HEK293 (cell line): ENCODE measurements at regions not wholly inside any gene's neighbourhood (a gene's known extent, or its start where the extent isn't known, plus 50 kb on each side); places are given as distances from the start of the nearest gene placed in this dataset.

Source experiments
- CTCF ChIA-PET: fragments of 350-600 bp; formaldehyde crosslinking; extraction: SDS; loops from one replicate; lab custom pipeline; 2021; ENCODE audit warnings: antibody characterized with exemption; lab: Yijun Ruan, JAX
- POLR2A ChIA-PET: fragments of 300-600 bp; formaldehyde crosslinking; extraction: SDS; loops from one replicate; lab custom pipeline; 2020; ENCODE audit warnings: antibody characterized with exemption, inconsistent platforms; lab: Yijun Ruan, JAX
- H3K27ac ChIP-seq: fragments of 200-500 bp; sonication (Bioruptor generic); 2 replicates; pipeline ENCODE4 v1.5.1; 2014; ENCODE audit warnings: low read depth, low read length, control low read depth, inconsistent platforms; ENCODE audit errors: extremely low read depth
- H3K36me3 ChIP-seq, 2 experiments: fragments of 200-500 bp in 1 of 2; sonication (Bioruptor generic) in 1 of 2; 1 replicate in 1 of 2; 2 replicates in 1 of 2; pipeline ENCODE4 v1.5.1; 2014 to 2017; ENCODE audit warnings: inconsistent platforms in 2 of 2, low read length in 2 of 2; ENCODE audit not compliant: control insufficient read depth in 2 of 2, insufficient read depth in 1 of 2
- H3K4me1 ChIP-seq: fragments of 200-500 bp; sonication (Bioruptor generic); 2 replicates; pipeline ENCODE4 v1.5.1; 2014; ENCODE audit warnings: mild to moderate bottlenecking, low read length, inconsistent platforms; ENCODE audit not compliant: control insufficient read depth, insufficient read depth
- H3K4me3 ChIP-seq: 2 replicates; pipeline ENCODE4 v1.5.1; 2011; ENCODE audit warnings: low read depth, mild to moderate bottlenecking, control low read depth, low read length, moderate library complexity
- H3K9me3 ChIP-seq: fragments of 200-500 bp; sonication (Bioruptor generic); 2 replicates; pipeline ENCODE4 v1.5.1; 2014; ENCODE audit warnings: low read depth, low read length, inconsistent platforms; ENCODE audit not compliant: control insufficient read depth, insufficient read depth
- KLF10 ChIP-seq: fragments of 450-650 bp; IDR thresholded peaks from 2 replicates; pipeline ENCODE4 v1.5.1; 2018; ENCODE audit warnings: missing biosample characterization, mild to moderate bottlenecking, missing genetic modification characterization
- SCRT1 ChIP-seq: fragments of 450-650 bp; formaldehyde crosslinking; IDR thresholded peaks from 2 replicates; pipeline ENCODE4 v1.5.1; 2016; ENCODE audit warnings: missing biosample characterization, missing genetic modification characterization, borderline replicate concordance
- ZNF121 ChIP-seq: fragments of 450-650 bp; formaldehyde crosslinking; IDR thresholded peaks from 2 replicates; pipeline ENCODE4 v1.5.1; 2016; ENCODE audit warnings: missing biosample characterization, missing genetic modification characterization
- ZNF16 ChIP-seq: fragments of 450-650 bp; formaldehyde crosslinking; IDR thresholded peaks from 2 replicates; pipeline ENCODE4 v1.5.1; 2016; ENCODE audit warnings: low read depth, missing biosample characterization, missing genetic modification characterization
- ZNF324 ChIP-seq: fragments of 450-650 bp; formaldehyde crosslinking; IDR thresholded peaks from 2 replicates; pipeline ENCODE4 v1.5.1; 2016; ENCODE audit warnings: missing biosample characterization, missing genetic modification characterization
- ZNF501 ChIP-seq: fragments of 450-650 bp; formaldehyde crosslinking; IDR thresholded peaks from 2 replicates; pipeline ENCODE4 v1.5.1; 2016; ENCODE audit warnings: missing biosample characterization, missing genetic modification characterization
- ZNF510 ChIP-seq: fragments of 450-650 bp; formaldehyde crosslinking; IDR thresholded peaks from 2 replicates; pipeline ENCODE4 v1.5.1; 2018; ENCODE audit warnings: mild to moderate bottlenecking, missing genetic modification characterization, missing biosample characterization; ENCODE audit not compliant: insufficient replicate concordance
- ZNF514 ChIP-seq: fragments of 450-650 bp; formaldehyde crosslinking; IDR thresholded peaks from 2 replicates; pipeline ENCODE4 v1.5.1; 2016; ENCODE audit warnings: missing biosample characterization, missing genetic modification characterization
- ZNF544 ChIP-seq: fragments of 450-650 bp; formaldehyde crosslinking; IDR thresholded peaks from 2 replicates; pipeline ENCODE4 v1.5.0; 2017; ENCODE audit warnings: missing biosample characterization, missing genetic modification characterization
- ZNF561 ChIP-seq: fragments of 450-650 bp; IDR thresholded peaks from 2 replicates; pipeline ENCODE4 v1.5.1; 2018; ENCODE audit warnings: missing biosample characterization, missing genetic modification characterization, borderline replicate concordance
- ZNF777 ChIP-seq: fragments of 450-650 bp; formaldehyde crosslinking; IDR thresholded peaks from 2 replicates; pipeline ENCODE4 v1.5.1; 2017; ENCODE audit warnings: missing biosample characterization, missing genetic modification characterization, borderline replicate concordance
- TF ChIP-seq, protein P1 (sequence below): fragments of 450-650 bp; formaldehyde crosslinking; IDR thresholded peaks from 2 replicates; pipeline ENCODE4 v1.5.1; 2017; ENCODE audit warnings: missing biosample characterization, missing genetic modification characterization
- TF ChIP-seq, protein P2 (sequence below): fragments of 450-650 bp; formaldehyde crosslinking; IDR thresholded peaks from 2 replicates; pipeline ENCODE4 v1.5.1; 2016; ENCODE audit warnings: missing biosample characterization, missing genetic modification characterization
- TF ChIP-seq, protein P3 (sequence below): fragments of 450-650 bp; formaldehyde crosslinking; IDR thresholded peaks from 2 replicates; pipeline ENCODE4 v1.5.1; 2016; ENCODE audit warnings: missing biosample characterization, missing genetic modification characterization
- TF ChIP-seq, protein P4 (sequence below): fragments of 450-650 bp; formaldehyde crosslinking; IDR thresholded peaks from 2 replicates; pipeline ENCODE4 v1.5.1; 2017; ENCODE audit warnings: missing biosample characterization, missing genetic modification characterization
- TF ChIP-seq, protein P5 (sequence below): fragments of 450-650 bp; formaldehyde crosslinking; IDR thresholded peaks from 2 replicates; pipeline ENCODE4 v1.5.1; 2016; ENCODE audit warnings: missing biosample characterization, missing genetic modification characterization
- TF ChIP-seq, protein P6 (sequence below): fragments of 450-650 bp; formaldehyde crosslinking; IDR thresholded peaks from 2 replicates; pipeline ENCODE4 v1.5.1; 2016; ENCODE audit warnings: missing biosample characterization, missing genetic modification characterization

DNA sequence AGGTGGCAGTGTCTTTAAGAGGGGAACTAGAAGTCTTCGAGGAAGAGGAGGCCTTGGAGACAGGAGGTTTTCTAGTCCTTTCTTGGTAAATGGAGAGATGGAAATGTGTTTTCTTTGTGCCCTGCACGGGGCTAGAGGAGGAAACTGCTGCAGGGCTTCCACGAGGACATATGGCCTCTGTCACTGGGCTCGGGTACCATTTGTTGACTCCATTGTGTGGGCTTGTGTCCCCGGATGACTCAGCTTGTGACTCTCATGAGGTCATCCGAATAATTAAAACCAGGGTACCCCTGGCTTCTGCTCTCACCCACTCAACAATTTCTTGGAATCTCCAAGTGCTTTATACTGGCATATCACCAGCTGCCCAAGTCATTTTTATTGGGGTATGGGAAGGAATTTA is 261.7 kb downstream of the KIF4B start:
- CTCF ChIA-PET, result no interaction called here
- Histone ChIP-seq H3K9me3 (no peaks in the 10 kb centered on the region), H3K4me3 (no peak overlapping the region), H3K36me3 (no peaks in the 10 kb centered on the region), H3K4me1 (no peaks in the 10 kb centered on the region)
- no peak for TF ChIP-seq ZNF544 (tag by site-specific recombination)
- no peak for TF ChIP-seq ZNF514 (tag by site-specific recombination)
- no peak for TF ChIP-seq ZNF510 (tag by site-specific recombination)
- no peak for TF ChIP-seq ZNF324 (tag by site-specific recombination)
- no peak for TF ChIP-seq ZNF501 (tag by site-specific recombination)
- no peak for TF ChIP-seq ZNF16
- TF ChIP-seq ZNF777 (tag by site-specific recombination), result no peak
- TF ChIP-seq, protein P1, sequence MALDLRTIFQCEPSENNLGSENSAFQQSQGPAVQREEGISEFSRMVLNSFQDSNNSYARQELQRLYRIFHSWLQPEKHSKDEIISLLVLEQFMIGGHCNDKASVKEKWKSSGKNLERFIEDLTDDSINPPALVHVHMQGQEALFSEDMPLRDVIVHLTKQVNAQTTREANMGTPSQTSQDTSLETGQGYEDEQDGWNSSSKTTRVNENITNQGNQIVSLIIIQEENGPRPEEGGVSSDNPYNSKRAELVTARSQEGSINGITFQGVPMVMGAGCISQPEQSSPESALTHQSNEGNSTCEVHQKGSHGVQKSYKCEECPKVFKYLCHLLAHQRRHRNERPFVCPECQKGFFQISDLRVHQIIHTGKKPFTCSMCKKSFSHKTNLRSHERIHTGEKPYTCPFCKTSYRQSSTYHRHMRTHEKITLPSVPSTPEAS (tag by site-specific recombination), result no peak
- TF ChIP-seq, protein P2, sequence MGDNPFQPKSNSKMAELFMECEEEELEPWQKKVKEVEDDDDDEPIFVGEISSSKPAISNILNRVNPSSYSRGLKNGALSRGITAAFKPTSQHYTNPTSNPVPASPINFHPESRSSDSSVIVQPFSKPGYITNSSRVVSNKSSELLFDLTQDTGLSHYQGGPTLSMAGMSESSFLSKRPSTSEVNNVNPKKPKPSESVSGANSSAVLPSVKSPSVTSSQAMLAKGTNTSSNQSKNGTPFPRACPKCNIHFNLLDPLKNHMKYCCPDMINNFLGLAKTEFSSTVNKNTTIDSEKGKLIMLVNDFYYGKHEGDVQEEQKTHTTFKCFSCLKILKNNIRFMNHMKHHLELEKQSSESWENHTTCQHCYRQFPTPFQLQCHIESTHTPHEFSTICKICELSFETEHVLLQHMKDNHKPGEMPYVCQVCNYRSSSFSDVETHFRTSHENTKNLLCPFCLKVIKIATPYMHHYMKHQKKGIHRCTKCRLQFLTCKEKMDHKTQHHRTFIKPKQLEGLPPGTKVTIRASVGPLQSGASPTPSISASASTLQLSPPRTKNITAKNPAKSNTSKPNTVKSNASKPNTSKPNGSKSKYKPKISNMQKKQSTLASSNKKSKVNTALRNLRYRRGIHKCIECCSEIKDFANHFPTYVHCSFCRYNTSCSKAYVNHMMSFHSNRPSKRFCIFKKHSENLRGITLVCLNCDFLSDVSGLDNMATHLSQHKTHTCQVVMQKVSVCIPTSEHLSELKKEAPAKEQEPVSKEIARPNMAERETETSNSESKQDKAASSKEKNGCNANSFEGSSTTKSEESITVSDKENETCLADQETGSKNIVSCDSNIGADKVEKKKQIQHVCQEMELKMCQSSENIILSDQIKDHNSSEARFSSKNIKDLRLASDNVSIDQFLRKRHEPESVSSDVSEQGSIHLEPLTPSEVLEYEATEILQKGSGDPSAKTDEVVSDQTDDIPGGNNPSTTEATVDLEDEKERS (tag by site-specific recombination), result no peak
- TF ChIP-seq, protein P3, sequence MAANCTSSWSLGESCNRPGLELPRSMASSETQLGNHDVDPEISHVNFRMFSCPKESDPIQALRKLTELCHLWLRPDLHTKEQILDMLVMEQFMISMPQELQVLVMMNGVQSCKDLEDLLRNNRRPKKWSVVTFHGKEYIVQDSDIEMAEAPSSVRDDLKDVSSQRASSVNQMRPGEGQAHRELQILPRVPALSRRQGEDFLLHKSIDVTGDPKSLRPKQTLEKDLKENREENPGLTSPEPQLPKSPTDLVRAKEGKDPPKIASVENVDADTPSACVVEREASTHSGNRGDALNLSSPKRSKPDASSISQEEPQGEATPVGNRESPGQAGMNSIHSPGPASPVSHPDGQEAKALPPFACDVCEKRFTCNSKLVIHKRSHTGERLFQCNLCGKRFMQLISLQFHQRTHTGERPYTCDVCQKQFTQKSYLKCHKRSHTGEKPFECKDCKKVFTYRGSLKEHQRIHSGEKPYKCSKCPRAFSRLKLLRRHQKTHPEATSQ, result no peak
- no peak for TF ChIP-seq KLF10 (tag by site-specific recombination)
- TF ChIP-seq, protein P4, sequence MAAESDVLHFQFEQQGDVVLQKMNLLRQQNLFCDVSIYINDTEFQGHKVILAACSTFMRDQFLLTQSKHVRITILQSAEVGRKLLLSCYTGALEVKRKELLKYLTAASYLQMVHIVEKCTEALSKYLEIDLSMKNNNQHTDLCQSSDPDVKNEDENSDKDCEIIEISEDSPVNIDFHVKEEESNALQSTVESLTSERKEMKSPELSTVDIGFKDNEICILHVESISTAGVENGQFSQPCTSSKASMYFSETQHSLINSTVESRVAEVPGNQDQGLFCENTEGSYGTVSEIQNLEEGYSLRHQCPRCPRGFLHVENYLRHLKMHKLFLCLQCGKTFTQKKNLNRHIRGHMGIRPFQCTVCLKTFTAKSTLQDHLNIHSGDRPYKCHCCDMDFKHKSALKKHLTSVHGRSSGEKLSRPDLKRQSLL (tag by site-specific recombination), result no peak
- TF ChIP-seq, protein P5, sequence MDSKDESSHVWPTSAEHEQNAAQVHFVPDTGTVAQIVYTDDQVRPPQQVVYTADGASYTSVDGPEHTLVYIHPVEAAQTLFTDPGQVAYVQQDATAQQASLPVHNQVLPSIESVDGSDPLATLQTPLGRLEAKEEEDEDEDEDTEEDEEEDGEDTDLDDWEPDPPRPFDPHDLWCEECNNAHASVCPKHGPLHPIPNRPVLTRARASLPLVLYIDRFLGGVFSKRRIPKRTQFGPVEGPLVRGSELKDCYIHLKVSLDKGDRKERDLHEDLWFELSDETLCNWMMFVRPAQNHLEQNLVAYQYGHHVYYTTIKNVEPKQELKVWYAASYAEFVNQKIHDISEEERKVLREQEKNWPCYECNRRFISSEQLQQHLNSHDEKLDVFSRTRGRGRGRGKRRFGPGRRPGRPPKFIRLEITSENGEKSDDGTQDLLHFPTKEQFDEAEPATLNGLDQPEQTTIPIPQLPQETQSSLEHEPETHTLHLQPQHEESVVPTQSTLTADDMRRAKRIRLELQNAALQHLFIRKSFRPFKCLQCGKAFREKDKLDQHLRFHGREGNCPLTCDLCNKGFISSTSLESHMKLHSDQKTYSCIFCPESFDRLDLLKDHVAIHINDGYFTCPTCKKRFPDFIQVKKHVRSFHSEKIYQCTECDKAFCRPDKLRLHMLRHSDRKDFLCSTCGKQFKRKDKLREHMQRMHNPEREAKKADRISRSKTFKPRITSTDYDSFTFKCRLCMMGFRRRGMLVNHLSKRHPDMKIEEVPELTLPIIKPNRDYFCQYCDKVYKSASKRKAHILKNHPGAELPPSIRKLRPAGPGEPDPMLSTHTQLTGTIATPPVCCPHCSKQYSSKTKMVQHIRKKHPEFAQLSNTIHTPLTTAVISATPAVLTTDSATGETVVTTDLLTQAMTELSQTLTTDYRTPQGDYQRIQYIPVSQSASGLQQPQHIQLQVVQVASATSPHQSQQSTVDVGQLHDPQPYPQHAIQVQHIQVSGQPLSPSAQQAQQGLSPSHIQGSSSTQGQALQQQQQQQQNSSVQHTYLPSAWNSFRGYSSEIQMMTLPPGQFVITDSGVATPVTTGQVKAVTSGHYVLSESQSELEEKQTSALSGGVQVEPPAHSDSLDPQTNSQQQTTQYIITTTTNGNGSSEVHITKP (tag by site-specific recombination), result no peak
- no peak for TF ChIP-seq ZNF121 (tag by site-specific recombination)
- TF ChIP-seq SCRT1 (tag by site-specific recombination), result no peak
- TF ChIP-seq, protein P6, sequence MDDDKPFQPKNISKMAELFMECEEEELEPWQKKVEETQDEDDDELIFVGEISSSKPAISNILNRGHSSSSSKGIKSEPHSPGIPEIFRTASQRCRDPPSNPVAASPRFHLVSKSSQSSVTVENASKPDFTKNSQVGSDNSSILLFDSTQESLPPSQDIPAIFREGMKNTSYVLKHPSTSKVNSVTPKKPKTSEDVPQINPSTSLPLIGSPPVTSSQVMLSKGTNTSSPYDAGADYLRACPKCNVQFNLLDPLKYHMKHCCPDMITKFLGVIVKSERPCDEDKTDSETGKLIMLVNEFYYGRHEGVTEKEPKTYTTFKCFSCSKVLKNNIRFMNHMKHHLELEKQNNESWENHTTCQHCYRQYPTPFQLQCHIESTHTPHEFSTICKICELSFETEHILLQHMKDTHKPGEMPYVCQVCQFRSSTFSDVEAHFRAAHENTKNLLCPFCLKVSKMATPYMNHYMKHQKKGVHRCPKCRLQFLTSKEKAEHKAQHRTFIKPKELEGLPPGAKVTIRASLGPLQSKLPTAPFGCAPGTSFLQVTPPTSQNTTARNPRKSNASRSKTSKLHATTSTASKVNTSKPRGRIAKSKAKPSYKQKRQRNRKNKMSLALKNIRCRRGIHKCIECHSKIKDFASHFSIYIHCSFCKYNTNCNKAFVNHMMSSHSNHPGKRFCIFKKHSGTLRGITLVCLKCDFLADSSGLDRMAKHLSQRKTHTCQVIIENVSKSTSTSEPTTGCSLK (tag by site-specific recombination), result no peak
- TF ChIP-seq ZNF561, result no peak
- TF ChIP-seq, all 188 proteins: peak for 0
- no peak overlapping the region for H3K27ac ChIP-seq
- POLR2A ChIA-PET, result no interaction called here
